NCI-H1105 (cell line): ENCODE measurements at regions not wholly inside any gene's neighbourhood (a gene's known extent, or its start where the extent isn't known, plus 50 kb on each side); places are given as distances from the start of the nearest gene placed in this dataset.

Experiments
- DNase-seq: peaks from one replicate; lab custom pipeline; 2025; lab: John Stamatoyannopoulos, UW

DNA sequence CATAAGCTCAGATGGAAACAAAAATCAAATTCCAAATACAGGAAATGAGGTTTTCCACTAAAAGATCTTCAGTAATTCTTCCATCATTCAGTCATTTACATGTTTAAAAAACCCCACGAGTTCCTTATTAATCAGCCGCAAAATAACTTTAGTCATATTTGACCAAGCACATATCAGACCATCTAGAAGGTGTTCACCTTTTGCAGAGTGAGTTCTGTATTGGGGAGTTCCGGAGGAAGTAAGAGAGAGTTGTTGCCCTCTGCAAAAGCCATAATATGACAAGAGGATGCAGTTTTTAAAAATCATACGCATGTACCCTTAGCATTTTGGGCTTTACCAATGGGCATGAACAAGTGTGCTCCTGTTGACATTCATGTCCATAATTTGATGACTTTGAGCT, 61.6 kb downstream of the CCR1 start:
- no peak for DNase-seq

DNA sequence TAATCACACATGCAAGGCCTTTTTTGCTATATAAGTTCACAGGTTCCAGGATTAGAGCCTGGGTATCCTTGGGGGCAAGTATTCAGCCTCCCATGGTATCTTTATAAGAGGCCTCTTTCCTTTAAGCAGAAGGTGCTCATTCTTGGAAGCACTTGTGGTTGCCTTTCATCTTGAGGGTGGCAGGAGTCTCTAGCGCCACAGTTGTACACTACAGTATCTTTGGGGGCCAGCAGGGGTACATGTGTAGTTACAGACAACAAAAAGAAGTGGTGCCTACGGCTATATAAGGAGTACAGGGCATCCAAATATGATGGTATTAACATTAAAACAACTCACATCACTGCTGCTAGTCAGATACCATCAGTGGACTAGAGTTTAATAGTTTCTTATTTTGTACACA, 62.1 kb downstream of the CCR1 start:
- DNase-seq = no peak

DNA sequence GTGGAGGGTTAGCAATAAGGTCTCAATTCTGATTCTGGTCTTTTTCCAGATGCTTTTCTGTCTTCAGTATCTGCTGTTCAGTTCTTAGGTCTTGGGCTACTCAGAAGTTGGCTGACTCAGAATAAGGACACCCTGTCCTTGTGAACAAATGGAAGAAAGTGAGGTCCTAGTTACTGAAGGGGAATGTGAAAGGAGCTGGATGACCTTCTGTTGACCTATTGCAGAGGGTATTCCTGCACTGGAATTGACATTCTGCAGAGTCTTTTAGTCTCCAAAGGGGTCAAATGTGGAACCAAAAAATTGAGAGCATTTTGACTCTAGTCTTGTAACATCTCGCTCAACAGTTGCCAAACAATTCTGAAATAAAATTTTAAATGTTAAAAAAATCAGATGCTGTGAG, 63.0 kb downstream of the CCR1 start:
- DNase-seq = no peak

DNA sequence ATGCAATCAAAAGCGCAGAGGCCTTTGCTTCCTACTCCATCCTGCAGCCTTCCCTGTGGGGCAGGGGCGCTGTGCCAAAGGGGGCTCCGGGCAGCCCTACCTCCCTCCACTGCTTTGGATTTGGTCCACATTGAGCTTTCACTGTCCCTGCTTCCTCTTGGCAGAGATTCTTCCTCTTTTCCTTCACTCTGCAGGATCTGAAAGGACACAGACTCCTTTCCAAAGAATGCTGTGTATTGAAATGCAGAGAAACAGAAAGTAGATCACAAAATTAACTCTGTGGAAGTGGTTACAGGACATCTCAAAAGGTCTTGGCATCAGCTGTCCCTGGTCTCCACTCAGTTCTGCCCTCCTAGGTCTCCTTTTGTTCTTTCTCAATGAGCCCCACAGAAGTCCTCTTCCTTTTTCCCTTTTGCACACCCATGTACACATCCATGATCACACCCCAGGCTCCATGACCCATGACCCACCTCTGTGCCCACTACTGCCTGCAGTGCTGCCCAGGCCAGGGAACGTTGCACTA, 64.1 kb downstream of the CCR1 start:
- no peak for DNase-seq

DNA sequence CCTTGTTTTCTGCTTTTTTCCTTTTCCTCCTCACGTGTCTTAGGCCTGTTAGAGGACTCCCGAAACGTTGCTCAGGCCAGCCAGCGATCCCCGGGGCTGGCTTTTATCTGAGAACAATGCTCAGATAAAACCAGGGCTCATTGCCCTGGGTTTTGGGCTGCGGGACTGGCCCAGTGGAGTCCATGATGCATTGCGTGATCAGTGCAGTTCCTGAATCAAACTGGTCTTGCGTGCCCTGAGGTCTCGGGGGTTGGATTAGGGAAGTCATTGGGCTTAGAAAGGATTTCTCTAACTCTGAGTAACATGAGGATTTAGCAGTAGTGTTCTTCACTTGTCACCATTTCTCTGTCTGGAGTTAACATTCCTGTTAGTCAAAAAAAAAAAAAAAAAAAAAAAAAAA, 66.3 kb downstream of the CCR1 start:
- no peak for DNase-seq

DNA sequence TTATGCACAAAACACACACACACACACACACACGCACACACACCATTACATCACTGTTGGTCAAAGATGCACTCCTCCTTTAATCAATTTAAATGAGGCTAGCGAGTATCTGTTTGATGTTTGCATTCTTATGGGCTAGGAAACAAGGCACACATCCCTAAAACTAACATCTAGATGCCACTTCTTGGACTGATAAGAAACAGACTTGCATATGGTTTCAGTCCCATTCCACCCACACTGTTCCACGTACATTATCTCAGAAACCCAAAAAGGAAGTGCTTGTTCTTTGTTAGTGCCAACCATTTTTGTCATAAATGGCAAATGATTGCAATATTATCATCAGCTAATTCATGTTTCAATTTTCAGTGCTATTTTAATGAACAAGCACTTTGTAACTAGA, 69.5 kb downstream of the CCR1 start:
- DNase-seq = no peak

DNA sequence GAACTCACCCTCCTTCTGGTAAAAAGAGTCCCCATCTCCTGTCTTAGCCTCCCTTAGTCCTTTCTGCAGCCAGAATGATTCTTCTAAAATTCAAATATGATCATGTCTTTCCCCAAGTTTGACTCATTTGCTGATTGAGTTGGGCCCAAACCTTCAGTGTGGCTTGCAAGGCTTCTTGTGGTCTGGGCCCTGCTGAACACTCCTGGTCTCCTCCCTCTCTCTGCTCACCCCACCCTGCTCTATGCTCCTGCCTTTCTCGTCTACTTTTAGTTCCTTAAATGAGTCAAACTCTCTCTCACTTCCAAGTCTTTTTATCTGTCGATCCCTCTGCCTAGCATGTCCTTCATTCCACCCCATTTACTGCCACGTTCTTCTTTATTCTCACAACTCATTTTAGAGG, 72.6 kb downstream of the CCR1 start:
- no peak for DNase-seq

DNA sequence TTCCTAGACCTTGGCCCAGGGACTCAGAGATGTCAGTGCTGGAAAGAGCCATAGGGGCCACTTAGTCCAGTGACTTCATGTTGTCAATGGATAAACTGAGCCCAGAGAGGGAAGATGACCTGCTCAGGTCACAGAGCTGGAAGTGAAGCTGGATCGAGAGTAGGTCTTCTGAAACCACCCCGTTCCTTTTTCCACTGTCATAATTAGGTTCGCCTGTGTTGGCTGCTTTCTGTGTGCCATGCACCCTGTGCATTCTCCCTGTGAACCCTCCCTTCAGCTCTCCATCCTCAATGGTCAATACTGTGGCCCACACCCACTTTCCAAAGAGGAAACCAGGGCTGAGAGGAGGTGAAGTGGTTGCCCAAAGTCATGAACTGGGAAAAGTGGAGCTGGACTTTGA, 74.8 kb downstream of the CCR1 start:
- DNase-seq = no peak

DNA sequence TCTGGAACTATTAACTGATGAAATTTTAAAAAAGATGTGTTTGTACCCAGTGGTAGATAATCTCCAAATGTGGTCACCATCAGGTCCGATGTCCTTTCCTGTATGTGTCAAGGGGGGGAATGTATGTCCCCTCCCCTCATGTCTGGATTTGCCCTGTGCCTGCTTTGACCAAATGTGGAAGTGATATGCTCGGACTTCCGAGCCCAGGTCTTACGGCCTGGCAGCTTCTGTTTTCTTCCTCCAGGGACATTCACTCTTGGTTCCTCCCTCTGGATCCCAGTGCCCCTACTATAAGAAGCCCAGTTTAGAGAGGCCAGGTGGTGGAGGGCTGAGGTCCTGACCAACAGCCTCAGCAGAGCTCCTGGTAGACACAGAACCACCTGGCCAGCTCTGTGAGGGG, 75.5 kb downstream of the CCR1 start:
- no peak for DNase-seq

DNA sequence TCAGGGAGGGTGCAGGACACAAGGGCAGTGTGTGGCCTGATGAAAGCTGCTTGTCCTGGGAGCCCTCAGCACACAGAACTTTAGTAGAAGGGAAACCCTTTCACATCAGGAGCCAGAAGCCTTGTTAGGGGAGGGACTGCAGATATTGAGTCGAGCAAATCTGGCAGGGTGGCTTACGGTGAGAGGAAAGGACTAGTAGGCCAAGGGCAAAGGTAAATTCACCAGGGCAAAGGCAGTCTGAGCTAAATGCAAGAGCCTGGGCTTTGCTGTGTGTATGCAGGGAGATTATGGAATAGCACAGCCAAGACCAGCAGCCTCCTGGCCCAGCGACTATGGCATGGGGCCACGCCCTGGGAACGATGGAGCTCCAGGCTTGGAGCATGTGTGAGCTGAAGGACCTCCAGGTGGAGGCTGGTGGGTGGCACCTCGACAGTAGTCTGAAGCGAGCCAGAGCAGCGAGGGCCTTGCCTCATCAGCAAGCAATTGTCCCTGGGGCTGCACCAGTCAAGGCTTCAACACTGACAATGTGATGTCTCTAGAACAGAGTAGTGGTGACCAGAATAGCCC, 76.1 kb downstream of the CCR1 start:
- no peak for DNase-seq

DNA sequence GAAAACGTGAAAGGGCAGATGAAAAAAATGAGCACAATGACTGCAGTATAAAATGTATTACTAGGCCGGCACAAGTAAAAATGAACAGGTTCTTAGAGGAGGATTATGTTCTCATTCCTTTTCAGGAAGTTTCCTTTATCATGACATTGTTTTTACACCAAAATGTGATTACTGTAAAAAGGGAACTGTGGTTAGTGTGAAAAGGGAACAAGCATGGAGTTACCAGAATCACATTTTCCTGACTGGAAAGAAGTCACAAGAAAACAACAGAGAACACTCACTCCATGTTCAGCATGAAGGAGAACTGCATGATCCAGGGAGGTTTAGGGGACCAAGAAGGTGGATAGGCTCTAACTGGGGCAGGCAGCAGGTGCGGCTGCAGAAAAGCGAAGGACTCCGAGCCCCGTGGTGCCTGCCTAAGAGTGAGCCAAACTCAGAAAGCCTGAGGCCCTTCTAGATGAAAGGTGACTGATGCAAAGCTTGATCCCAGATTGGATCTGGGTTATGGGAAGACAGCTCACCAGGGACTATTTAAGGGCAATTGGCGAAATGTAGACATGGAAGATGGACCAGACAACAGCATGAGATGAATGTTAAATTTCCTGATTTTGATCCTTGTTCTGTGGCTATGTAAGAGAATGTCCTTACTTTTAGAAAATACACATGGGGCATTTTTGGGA, 77.3 kb downstream of the CCR1 start:
- DNase-seq = no peak

DNA sequence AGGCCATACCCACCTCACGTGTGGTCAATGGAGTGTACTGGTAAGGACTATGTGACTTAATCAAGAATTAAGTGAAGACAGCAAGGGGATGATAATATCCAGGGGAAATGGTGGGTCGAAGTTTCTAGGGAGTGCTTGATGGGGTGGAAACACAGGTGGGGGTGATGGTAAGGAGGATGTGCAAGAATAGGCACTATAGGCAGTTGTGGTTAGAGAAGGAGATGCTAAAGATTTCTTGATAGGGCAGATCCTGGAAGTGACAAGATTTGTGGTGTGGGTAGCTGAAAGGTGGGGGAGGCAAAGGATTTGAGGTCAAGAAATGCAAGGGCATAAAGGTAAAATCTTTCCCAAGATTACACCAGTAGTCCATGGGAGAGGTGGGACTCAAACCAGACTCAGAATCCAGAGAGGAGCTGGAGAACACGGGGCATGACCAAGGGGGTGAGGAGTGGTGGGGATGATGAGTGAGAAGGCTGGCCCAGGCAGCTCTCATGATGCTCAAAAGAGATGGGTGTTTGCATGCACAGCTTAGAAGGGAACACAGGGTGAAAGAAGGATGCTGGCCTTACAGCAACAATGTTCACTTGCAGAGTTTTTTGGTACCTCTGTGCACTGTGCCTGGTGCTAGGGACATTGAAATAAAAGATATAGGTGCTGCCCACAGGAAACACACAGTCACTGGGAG, 78.4 kb downstream of the CCR1 start:
- DNase-seq = no peak

DNA sequence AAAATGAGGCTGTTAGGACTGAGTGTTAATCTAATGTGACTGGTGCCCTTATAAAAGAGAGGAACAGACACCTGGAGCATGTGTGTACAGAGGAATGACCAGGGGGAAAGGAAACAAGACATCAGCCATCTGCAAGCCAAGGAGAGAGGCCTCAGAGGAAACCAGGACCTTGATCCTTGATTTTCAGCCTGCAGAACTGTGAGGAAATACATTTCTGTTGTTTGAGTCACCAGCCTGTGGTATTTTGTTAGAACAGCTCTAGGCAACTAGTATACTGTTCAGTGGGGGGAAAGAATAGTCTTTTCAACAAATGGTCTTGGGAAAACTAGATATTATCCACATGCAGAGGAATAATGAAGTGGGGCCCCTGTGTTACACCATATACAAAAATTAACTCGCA, 80.6 kb downstream of the CCR1 start:
- no peak for DNase-seq

DNA sequence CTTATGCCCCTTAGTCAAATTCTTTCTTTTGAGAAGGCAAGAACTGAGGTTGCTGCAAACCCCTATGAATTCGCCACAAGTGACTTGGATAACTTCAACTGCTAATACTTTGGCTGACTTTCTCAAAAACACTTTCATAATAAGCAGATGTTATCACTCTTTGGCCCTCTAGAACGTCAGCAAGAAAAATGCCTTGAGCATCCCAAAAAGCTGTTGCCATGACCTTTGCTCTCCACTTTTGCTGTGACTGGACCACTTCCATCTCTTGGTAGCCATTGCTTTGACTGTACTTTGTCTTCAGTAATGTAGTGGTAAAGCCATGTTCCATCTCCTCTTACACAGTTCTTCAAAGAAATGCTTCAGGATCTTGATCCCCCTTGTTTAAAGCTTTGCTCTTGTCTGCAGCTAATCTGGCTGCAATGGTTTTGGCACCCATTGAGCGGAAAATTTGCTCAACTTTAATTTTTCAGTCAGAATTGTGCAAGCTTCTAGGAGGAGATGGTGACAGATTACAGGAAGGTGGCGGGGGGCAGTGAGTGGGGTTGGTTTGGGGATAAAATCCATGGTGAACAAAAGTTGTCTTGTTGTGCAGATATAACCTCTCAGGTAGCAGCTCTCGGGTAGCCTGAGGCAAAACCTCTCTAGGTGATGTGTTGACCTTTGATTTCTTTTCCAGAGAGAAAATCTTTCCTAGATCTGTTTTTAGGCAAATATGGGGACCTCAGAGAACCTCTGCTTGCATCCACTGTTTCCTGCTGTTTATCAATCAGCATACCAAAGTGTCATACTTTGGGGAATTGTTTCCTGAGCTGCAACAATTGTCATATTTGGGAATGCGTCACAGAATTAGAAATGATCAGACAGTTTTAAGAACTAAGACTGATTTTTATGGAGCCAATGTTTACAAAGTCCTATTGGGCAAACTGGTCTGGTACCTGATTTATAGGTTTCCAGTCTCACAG, 83.6 kb downstream of the CCR1 start:
- no peak for DNase-seq

DNA sequence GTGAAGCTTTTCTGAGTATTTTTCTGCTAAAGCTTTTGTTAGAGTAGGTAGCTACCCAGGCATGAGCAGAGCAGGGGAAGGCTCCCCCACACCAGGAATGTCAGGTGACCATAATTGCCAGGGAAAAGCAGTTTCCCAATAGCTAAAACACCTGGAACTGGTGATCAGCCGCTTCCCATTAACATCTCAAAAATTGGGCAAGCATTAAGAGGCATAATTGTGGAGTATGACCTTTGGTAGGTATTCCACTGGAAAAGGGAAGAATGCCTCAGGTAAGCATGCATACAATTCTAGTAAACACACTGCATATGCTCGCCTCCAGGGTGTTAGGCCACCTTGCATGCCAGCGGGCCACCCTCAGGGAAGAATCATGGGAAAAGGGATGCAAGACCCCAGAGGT, 84.5 kb downstream of the CCR1 start:
- no peak for DNase-seq

DNA sequence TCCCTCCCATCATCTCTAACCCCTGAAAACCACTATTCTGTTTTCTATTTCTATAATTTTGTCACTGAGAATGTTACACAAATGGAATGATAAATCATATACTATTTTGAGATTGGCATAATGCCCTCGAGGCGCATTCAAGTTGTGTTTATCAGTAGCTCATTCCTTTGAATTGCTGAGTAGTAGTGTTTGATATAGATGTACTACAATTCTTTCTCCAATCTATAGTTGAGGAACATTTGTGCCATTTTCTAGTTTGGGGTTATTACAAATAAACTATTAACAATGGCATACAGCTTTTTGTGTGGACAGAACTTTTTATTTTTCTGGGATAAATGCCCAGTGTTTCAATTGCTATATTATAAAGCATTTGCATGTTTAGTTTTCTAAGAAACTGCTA, 86.0 kb downstream of the CCR1 start:
- no peak for DNase-seq

DNA sequence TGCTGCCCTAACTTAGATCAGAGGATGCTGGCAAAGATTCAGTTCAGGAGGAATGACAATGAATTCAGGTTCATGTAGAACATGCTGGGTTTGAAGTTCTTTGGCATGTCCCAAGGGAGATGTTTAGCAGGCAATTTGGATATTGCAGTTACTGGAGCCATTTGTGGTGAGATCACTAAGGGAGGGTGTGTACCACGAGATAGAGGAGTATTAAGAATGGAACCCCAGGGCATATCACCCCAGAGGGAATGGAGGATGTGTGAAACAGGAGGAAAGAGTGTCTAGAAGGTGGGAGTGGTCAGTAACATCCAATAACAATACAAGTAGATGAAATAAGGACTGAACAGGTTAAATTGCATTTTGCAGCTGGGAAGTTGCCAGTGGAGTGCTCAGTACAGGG, 87.1 kb downstream of the CCR1 start:
- DNase-seq = no peak

DNA sequence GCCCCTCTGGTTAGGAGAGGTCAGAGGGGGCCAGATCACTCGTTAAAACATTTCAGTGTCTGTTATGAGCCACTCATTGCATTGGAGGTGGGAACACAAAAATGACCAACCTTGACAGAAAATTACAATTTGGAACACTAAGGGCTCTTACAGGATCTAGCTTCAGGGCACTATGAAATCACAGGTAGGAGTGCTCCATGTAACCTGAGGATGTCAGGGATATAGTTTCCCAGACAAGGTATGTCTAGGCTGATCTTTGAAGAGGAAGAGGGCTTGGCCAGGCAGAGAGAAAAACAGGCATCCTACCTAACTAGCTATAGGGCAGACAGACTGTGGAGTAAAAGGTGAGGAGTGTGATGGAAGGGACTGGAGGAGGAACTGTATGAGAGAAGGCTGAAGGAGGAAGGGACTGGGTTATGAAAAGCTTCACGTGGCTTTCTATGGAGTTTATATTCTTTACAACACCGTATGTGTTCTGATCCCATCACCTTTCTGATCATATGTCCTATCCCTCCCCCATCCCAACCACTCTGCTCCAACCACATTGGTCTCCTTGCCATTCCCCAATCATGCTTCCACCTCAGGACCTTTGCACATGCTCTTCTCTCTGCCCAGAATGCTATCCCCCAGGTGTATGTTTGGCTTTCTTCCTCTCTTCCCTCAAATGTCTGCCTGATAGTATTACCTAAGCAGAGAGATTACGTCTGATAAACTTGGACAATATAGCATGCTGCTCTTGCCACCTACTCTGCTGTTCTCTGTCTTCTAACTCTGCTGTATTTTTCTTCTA, 88.2 kb downstream of the CCR1 start:
- DNase-seq = no peak

DNA sequence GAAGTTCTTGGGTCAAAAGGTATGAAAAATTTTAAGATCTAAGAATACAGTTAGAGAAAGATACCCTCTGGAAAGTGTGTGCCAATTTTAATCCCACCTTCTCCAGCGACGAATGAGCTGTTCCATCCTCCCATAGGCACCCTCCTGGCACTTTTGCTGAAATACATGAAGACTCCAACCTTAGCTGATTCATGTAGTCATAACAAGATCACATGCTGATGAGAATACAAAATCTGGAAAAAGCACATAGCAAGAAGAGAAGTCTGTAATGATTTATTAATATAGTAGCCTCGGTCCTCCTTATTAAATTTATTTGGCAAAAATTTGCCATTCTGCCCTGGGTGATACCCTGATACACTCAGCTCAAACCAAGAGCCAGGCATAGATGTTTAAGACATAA, 88.9 kb downstream of the CCR1 start:
- DNase-seq = no peak

DNA sequence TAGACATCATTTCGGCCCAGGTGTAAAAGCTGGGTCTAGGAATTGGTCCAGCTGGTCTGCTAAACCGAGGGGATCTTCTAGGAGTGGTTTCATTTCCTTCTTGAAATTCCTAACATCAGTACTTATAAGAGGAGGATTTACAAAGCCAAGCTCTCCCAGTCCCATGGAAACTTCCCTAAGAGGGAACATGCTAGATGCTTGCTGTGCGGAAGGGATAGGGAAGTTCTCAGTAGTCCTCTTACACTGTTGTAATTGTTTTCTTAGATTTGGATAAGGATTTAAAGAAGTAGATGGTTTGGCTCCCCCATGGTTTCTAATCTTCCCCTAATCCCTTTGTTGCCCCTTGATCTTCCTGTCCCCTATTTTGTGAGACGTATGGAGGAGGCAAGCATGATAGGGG, 89.7 kb upstream of the XCR1 start:
- no peak for DNase-seq

DNA sequence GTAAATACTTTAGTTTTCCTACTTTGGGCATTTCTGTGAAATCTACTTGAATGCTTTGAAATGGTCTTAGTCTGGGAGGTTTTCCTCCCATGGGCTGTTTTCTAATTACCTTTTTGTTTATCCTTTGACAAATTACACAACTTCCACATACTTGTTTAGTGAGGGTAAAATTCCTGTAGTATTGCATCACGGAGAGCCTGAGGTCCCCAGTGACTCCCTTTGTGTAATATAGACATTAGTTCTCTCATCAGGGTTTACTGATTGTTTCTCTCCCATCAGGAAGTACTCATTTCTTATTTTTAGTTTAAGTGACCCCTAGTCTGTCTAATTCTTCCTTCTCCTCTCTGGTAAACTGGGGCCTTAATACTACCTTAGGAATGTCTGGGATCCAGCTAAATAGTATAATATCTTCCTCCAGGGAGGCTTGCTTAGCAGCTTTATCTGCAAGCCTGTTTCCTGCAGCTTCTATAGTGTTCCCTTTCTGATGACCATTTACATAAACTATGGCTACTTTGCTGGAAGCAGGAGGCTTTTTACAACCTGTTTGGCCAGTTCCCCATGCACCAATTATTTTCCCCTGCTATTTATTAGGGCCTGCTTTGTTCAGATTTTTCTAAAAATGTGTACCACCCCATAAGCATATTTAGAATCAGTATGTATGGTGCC, 87.2 kb upstream of the XCR1 start:
- DNase-seq = no peak
